ENCODE measurements at regions not wholly inside any gene's neighbourhood (a gene's known extent, or its start where the extent isn't known, plus 50 kb on each side); places are given as distances from the start of the nearest gene placed in this dataset.
A peak's percentile ranks its signal among the peaks of the same experiment; 100 is the strongest.

- H3K36me3 ChIP-seq: no peaks in the 10 kb centered on the region
- no peak overlapping the region for H3K9ac ChIP-seq
- Mint-ChIP-seq H3K27ac (no peak overlapping the region), H3K27me3 (ENCODE audit: insufficient read depth, low read depth) (peaks cover 44% of the 10 kb centered on the region), H3K9me3 (peaks cover 23% of the 10 kb centered on the region), H3K4me3 (no peak overlapping the region), H3K4me1 (peaks cover 21% of the 10 kb centered on the region), H3K36me3 (peaks cover 2% of the 10 kb centered on the region)
- no peak for DNase-seq (ENCODE audit: low spot score)
- H3K4me3 ChIP-seq: no peak overlapping the region
- TF ChIP-seq EZH2phosphoT487 (IDR thresholded peaks at IDR 0.05): no peak
- TF ChIP-seq CTCF (IDR thresholded peaks at IDR 0.05): no peak
- no peak for TF ChIP-seq EZH2 (IDR thresholded peaks at IDR 0.05)
- H3K9me3 ChIP-seq (ENCODE audit: low read depth): no peaks in the 10 kb centered on the region
- peaks cover 12% of the 10 kb centered on the region for H3F3A ChIP-seq (ENCODE audit: low read depth)
- peaks cover 23% of the 10 kb centered on the region for H3K27me3 ChIP-seq
- H3K4me1 ChIP-seq: peaks cover 8% of the 10 kb centered on the region
- no peak overlapping the region for H3K4me2 ChIP-seq
- H3K27ac ChIP-seq: no peak overlapping the region
- H3K79me2 ChIP-seq (ENCODE audit: low read depth): no peaks in the 10 kb centered on the region
- H2AFZ ChIP-seq (replicated peaks): no peak overlapping the region
- H4K20me1 ChIP-seq (ENCODE audit: low read depth): peaks cover 4% of the 10 kb centered on the region
Measured at GRCh38 chr10:28935061-28935460, 257.7 kb downstream of the BAMBI start.

GRCh38 chr10:28937959-28938358 lies 260.6 kb downstream of the BAMBI start:
- no peak for DNase-seq (ENCODE audit: low spot score)
- peaks cover 4% of the 10 kb centered on the region for H4K20me1 ChIP-seq (ENCODE audit: low read depth)
- Mint-ChIP-seq H3K27me3 (ENCODE audit: insufficient read depth, low read depth) (peaks cover 41% of the 10 kb centered on the region), H3K9me3 (peaks cover 18% of the 10 kb centered on the region), H3K36me3 (peaks cover 2% of the 10 kb centered on the region), H3K27ac (no peak overlapping the region), H3K4me3 (no peak overlapping the region), H3K4me1 (peaks cover 31% of the 10 kb centered on the region)
- peaks cover 19% of the 10 kb centered on the region for H3K4me1 ChIP-seq
- peaks cover 20% of the 10 kb centered on the region for H3F3A ChIP-seq (ENCODE audit: low read depth)
- H3K4me2 ChIP-seq: no peak overlapping the region
- H3K27ac ChIP-seq: no peak overlapping the region
- H3K36me3 ChIP-seq: no peaks in the 10 kb centered on the region
- H3K79me2 ChIP-seq (ENCODE audit: low read depth): no peaks in the 10 kb centered on the region
- H3K27me3 ChIP-seq: peaks cover 35% of the 10 kb centered on the region
- TF ChIP-seq CTCF (IDR thresholded peaks at IDR 0.05) (no peak), EZH2 (IDR thresholded peaks at IDR 0.05) (no peak), EZH2phosphoT487 (IDR thresholded peaks at IDR 0.05) (no peak)
- H3K9me3 ChIP-seq (ENCODE audit: low read depth): no peaks in the 10 kb centered on the region
- H3K9ac ChIP-seq: no peak overlapping the region
- H3K4me3 ChIP-seq: no peak overlapping the region
- no peak overlapping the region for H2AFZ ChIP-seq (replicated peaks)

- no peak for DNase-seq (ENCODE audit: low spot score)
- H3K27me3 Mint-ChIP-seq (ENCODE audit: insufficient read depth, low read depth): peaks cover 36% of the 10 kb centered on the region
- Histone ChIP-seq H3K27me3 (peaks cover 35% of the 10 kb centered on the region), H4K20me1 (ENCODE audit: low read depth) (peaks cover 4% of the 10 kb centered on the region), H3K4me2 (peak overlapping the region; percentile 53), H2AFZ (replicated peaks) (no peak overlapping the region), H3K27ac (no peak overlapping the region), H3K9ac (no peak overlapping the region), H3K4me3 (no peak overlapping the region), H3K79me2 (ENCODE audit: low read depth) (no peaks in the 10 kb centered on the region), H3F3A (ENCODE audit: low read depth) (peaks cover 20% of the 10 kb centered on the region), H3K9me3 (ENCODE audit: low read depth) (no peaks in the 10 kb centered on the region), H3K36me3 (no peaks in the 10 kb centered on the region), H3K4me1 (peaks cover 19% of the 10 kb centered on the region)
- H3K36me3 Mint-ChIP-seq: no peaks in the 10 kb centered on the region
- H3K4me3 Mint-ChIP-seq: no peak overlapping the region
- H3K9me3 Mint-ChIP-seq: peaks cover 13% of the 10 kb centered on the region
- H3K4me1 Mint-ChIP-seq: peaks cover 31% of the 10 kb centered on the region
- H3K27ac Mint-ChIP-seq: no peak overlapping the region
- TF ChIP-seq EZH2phosphoT487 (IDR thresholded peaks at IDR 0.05) (no peak), EZH2 (IDR thresholded peaks at IDR 0.05) (no peak), CTCF (IDR thresholded peaks at IDR 0.05) (no peak)
Measured at GRCh38 chr10:28938745-28939144, 261.4 kb downstream of the BAMBI start.

Data from neural progenitor cell (in vitro differentiated cells).